ENCODE measurements at regions not wholly inside any gene's neighbourhood (a gene's known extent, or its start where the extent isn't known, plus 50 kb on each side); places are given as distances from the start of the nearest gene placed in this dataset.
"Not testable (repeated sequence)": the region's sequence is repeated elsewhere in the genome, so short reads cannot be mapped to it uniquely, and the experiment has no call there.

DNA sequence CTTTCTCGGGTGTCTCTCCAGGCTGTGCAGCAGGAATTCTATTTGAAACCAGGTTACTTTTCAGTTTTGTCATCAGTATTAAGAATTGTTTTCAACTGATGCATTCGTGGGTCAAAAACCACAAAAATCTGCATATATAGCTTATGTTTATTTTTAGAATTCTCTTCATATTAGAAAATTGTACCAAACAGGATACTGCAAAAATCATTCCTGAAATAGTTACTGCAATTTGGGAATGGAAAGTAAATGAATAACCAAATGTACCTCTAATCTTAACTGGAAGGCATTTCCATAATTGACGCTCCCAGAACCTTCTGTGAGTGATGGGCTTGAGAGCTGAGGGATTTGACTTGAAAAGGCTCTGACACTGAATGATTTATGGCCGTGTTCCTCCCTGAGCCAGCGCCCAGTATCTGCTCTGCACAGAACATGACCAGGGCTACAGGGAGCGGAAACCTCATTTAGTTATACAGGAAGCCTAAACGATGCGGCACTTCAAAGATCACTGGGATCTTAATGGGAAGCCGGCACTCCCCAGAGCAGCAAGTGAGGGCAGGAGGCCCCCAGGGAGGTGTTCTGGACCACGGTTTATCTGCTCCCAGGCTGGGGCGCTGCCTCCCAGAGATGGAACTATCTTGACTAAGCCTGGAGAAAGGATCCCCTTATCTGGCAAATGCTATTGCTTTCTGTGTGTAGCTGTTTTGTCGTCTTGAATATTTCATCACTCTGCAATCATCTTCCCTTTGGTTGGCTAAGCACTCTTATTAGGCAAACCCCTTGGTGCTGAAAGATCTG is 446.0 kb downstream of the QKI start:
- DNase-seq (ENCODE audit: low read depth in 1 of 2, low spot score in 1 of 2): no peak

DNA sequence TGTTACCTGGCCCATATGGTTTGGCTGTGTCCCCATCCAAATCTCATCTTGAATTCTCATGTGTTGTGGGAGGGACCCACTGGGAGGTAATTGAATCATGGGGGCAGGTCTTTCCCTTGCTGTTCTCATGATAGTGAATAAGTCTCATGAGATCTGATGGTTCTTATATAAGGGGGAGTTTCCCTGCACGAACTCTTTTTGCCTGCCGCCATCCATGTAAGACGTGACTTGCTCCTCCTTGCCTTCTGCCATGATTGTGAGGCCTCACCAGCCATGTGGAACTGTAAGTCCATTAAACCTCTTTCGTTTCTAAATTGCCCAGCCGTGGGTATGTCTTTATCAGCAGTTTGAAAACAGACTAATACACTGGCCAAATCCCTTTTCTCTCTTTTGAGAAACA is 444.4 kb downstream of the QKI start:
- DNase-seq (ENCODE audit: low read depth in 1 of 2, low spot score in 1 of 2): not testable (repeated sequence)

DNA sequence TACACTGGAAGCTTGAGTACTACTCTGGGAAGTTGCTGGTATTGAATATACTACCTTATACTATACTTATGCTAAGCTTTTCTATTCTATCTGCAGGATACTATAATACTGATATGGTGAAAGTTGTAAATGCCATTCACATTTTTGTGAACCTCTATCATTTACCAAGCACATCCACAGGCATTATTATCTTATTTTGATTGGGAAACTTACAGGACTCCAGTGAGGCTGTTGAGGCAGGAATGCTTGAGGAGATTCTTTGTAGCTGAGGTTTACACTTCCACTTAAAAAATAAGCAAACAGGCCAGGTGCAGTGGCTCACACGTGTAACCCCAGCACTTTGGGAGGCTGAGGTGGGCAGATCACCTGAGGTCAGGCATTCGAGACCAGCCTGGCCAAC is 442.9 kb downstream of the QKI start:
- no peak for DNase-seq (ENCODE audit: low read depth in 1 of 2, low spot score in 1 of 2)

DNA sequence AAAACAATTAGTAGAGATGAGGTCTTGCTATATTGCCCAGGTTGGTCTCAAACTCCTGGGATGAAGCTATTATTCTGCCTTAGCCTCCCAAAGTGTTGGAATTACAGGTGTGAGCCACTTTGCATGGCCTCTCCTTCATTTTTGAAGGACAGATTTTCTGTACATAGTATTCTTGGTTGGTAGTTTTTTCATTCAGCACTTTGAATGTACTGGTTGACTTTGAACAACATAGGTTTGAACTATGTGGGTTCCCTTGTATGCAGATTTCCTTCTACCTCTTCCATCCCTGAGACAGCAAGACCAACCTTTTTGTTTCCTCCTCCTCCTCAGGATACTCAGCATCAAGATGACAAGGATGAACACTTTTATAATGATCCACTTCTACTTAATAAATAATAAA is 436.4 kb downstream of the QKI start:
- DNase-seq (ENCODE audit: low read depth in 1 of 2, low spot score in 1 of 2): no peak

DNA sequence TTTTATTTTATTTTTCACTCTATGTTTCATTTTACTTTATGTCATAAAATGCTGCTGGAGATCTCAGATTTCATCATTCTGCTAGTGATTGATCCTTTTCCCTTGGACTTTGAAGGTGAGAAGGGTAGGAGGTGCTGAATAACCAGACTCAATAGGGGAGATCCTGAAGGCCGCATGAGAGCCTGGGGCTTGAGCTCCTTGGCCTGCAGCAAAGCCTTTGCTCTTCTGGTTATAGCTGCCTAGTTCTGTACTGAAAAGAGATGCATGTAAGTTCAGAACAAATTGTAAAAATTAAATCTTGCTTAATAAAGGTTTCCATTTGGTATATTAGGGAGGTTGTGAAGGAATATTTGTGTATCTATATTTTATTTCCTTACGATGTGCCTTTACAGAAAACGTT is 430.2 kb downstream of the QKI start:
- DNase-seq (ENCODE audit: low read depth in 1 of 2, low spot score in 1 of 2): no peak

DNA sequence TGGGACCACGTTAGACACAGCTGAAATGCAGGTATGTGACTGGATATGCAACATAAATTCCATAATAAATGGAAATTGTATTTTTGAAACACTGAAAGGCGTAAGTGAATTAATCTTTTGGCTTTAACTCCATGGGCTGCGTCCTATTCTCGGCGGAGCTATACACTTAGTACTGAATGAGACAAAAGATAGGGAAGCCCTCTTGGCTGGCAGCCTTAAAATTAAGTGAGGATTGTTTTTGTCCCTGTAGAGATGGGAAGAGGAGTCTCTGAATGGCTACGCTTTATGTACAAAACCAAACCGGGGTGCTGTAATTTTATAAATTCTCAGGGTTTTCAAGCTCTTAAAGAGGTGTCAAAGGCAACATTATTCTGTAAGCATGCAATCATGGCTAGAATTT is 429.8 kb downstream of the QKI start:
- DNase-seq (ENCODE audit: low read depth in 1 of 2, low spot score in 1 of 2): no peak

DNA sequence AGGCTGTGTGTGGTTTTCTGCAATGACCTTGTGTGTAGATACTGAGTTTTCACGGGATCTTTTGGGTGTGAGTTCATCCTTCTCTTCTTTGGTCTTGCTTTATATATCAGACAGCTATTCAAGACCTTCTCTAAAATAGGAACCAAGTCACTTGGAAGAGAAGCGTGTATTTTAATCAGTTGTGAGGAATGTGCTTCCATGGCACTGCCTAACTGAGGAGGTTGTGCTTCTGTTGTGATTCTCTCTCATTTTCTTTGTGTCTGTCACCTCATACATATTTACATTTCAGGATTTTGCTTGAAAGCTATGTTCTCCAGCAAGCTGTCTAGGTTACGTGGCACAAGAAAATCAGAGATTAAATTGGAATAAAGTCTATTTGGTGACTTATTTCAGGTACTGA is 428.7 kb downstream of the QKI start:
- no peak for DNase-seq (ENCODE audit: low read depth in 1 of 2, low spot score in 1 of 2)

DNA sequence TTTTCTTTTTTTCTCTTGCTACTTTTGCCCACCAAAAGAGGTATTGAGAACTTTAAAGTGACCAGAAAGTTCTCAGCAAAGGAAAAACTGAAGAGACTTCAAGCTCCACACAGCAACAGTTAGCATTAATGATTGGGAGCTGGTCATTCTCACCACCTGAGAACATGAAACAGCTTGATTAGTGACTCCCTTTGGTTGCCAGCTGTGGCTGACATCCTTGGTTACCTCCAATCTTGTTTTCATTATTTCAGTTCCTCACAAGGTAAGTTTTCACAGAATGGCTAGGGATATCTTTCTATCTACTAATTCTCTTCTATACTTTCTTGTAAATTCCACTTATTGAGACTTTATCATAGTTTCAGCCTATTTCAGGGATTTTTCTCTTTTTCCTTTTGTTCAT is 427.9 kb downstream of the QKI start:
- DNase-seq (ENCODE audit: low read depth in 1 of 2, low spot score in 1 of 2): no peak

DNA sequence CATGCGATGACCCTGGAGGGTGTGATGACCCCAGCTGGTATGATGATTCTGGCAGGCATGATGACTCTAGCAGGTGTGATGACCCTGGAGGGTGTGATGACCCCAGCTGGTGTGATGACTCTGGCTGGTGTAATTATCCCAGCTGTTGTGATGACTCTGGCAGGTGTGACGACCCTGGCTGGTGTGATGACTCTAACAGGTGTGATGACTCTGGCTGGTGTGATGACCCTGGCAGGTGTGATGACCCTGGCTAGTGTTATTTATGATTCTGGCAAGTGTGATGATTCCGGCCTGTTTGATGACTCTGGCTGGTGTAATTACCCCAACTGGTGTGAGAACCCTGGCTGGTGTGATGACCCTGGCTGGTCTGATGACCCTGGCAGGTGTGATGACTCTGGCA is 427.2 kb downstream of the QKI start:
- DNase-seq (ENCODE audit: low read depth in 1 of 2, low spot score in 1 of 2): no peak

DNA sequence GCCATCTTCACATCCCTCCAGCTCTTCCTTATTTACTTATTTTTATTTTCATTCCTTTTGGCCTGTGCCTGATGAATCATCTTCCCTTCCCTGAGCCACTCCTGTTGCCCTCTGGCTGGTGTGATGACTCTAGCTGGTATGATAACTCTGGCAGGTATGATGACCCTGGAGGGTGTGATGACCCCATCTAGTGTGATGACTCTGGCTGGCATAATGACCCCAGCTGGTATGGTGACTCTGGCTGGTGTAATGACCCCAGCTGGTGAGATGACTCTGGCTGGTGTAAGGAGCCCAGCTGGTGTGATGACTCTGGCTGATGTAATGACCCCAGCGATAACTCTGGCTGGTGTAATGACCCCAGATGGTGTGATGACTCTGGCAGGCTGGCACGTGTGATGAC is 426.8 kb downstream of the QKI start:
- DNase-seq (ENCODE audit: low read depth in 1 of 2, low spot score in 1 of 2): no peak

DNA sequence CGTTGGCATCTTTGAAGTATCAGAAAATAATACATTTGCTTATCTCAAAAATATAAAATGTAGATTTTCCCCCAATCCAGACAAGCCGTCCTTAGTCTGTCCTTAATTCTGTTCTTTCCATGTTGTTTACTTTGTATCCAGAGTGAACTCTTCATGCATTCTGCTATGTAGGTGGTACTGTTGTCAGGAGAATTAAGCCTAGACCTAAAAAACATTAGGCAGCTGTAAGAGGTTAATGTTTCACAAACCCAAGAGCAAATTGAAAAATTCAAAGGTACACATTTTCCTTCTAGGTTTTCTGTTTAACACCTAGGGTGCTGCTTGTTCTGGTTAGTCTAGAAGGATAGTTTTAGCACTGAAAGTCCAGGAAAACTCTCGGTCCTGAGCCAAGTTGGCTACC is 426.4 kb downstream of the QKI start:
- no peak for DNase-seq (ENCODE audit: low read depth in 1 of 2, low spot score in 1 of 2)

DNA sequence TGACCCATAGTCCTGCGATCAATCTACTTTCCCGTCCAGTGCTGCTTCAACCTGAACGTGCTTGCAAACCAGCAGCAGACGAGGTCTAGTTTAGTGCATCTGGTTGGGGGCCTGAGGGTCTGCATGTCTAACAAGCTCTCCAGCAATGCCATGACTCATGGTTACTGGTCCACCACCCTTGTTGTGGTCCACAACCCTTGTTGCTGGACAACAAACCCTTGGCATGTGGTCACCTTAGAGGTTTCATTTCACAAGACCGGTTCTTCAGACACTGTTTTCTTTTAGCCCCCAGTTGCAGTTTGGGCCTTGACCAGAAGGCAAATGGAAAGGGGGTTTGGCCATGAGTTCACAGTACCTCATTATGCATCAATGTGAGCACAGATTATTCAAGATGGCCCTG is 424.8 kb downstream of the QKI start:
- DNase-seq (ENCODE audit: low read depth in 1 of 2, low spot score in 1 of 2): no peak

DNA sequence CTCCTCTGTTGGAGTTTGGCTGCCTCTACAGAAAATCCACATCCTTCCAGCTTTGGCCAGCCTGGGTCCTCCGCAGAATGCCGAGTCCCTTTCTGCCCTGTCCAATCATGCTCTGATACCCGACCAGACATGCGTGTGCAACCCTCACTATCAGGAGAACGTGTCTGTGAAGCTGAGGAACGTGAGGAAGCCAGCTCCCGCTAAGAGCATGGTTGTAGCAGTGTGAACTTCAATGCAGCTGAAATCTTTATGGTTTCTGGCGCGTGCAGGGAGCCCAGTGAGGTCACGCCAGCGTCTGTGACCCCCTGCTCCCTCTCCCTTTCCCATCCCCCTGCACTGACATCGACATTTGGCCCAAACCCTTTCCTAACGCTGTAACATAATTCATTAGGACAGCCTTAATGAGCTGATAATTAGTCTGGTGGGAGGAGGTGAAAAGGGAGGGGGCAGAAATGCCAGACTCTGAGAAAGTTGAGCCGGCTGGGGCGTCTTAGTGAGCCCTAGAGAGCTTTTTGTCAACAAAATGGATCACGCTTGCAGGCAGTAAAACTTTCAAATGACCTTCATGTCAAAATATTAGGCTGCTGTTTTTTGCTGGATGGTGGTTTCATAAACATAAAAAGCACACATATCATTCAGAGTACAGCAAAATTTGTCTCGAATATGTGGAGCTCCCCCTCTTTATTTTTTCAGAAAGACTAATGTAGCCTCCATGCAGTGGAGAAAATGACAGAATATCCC is 423.3 kb downstream of the QKI start:
- no peak for DNase-seq (ENCODE audit: low read depth in 1 of 2, low spot score in 1 of 2)

DNA sequence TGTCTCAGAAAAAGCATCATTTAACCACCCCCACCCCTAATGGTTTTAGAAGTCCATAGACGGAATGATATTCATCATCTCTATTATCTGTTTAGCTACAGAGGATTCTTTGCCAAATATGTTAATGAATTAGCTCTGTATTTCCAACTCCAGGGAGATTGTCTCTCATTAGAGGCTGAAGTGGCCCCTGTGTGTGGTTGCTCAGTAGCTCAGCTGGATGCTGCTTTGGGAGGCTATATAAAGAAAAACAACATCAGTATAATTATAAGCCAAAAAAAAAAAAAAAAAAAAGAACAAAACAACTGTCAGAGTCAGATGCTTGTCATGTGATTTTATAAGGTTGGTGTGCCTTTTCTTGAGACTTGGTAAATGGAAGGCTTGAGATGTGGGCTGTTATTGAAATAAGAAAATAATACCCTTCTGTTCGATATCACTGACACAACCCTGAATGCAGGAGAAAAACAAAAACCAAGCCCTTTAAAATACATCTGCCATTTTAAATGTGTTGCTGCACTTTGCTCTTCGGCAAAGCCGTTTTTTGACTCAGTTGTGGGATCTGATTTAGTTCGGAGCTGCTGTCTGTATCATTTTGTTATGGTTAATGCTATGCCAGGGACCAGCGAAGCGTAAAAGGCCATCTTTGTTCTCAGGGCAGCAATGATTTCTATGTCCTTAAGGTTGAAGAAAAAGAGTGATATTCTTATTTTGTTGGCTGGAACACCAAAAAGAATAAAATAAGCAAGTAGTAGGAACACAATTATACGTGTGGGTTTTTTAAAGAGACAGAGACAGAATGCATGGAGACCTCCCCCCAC is 422.6 kb downstream of the QKI start:
- DNase-seq (ENCODE audit: low read depth in 1 of 2, low spot score in 1 of 2): no peak

DNA sequence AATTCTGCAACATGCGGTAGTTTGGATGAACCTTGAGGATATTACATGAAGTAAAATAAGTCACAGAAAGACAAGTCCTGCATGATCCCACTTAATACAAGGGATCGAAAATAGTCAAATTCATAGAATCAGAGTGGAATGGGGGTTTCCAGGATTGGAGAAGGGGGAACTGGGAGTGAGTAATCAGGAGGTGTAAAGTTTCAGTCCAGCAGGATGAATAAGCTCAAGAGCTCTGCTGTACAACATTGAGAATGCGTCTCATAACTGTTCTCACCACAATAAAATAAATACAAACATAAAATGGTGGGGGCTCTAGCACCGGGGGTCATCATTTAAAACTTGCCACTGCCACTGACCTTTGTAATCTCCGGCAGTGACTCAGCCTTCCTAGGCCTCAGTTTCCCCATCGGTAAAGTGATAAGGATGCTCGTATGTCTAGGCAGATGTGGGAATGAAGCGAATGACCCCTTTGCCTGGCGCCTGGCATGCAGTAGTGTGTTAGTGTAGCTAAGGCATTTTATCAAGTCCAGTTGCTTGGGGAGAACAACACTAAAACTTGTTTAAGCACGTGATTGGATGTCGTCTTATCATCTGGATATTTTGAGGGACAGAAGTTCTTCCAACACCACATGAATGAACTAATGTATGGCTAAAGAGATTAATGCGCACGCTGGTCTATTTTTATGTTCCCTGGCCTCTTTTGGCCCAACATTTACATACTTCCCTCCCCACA is 421.1 kb downstream of the QKI start:
- no peak for DNase-seq (ENCODE audit: low read depth in 1 of 2, low spot score in 1 of 2)

DNA sequence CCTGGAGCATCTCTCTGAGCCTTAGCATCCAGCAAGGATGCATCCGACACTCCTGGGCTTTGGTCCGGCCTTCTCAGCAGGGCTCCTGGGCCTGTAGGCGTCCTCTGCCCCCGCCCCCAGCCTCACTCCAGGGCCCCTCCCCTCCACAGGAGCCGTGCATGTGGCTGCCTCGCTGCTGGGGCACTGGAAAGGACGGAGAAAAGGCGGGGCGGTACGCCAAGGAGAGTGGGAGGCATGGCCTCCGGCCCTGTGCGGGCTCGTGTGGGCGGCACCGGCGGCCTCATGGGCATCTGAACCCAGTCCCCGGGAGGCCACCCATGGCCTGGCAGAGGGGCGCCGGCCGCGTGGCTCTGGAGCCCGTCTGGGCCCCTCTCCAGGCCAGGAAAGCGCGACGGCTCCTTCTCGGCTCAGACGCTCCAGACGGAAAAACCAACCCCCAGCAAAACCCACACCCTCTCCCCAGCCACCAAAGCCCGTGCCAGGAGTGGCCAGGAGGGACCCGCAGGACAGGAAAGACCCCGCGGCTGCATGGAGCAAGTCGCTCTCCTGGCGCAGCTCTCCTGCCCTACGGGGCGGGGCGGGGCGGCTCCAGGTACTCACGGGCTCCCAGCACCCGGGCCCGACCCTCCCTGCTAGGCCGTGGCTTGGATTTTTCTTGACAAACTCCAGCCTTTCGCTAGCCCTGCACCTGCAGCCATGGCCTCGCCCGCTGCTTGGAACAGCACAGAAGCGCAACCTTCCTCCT is 419.9 kb downstream of the QKI start:
- DNase-seq (ENCODE audit: low read depth in 1 of 2, low spot score in 1 of 2): no peak

DNA sequence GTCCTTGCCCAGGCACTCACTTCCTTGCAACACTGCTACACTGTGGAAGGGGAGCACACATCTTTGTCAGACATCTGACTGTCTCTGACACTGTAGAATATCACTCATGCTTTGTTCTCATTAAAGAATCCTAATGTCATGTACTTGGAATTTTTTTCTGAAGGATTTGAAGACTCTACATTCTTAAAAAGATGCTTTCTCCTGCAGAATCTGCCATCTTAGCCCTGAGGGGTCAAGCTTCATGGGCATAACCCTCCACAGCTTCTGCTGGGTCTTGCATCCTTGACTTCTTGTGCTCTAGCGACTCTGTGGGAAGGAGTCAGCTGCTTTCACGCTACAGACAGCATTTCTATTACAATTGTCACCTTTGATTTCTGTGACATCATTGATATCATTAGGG is 417.2 kb downstream of the QKI start:
- no peak for DNase-seq (ENCODE audit: low read depth in 1 of 2, low spot score in 1 of 2)

DNA sequence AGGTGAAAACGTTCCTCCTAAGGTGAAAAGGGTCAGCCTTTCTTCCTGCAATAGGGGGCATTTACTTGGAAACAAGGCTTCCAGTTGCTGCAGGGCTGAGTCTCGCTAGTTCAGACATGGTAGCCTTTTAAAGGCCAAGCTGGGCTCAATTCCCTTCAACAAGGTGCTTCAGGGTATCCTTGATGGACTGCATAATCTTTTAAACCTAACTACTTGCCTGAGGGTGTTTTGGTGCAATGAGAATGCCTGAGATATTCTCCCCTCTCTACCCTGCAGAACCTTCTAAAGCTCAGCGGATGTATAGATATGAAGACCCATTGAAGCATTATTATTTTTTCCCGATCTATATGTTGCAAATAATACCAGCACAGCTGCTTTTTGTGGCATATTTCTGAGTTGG is 416.1 kb downstream of the QKI start:
- no peak for DNase-seq (ENCODE audit: low read depth in 1 of 2, low spot score in 1 of 2)

DNA sequence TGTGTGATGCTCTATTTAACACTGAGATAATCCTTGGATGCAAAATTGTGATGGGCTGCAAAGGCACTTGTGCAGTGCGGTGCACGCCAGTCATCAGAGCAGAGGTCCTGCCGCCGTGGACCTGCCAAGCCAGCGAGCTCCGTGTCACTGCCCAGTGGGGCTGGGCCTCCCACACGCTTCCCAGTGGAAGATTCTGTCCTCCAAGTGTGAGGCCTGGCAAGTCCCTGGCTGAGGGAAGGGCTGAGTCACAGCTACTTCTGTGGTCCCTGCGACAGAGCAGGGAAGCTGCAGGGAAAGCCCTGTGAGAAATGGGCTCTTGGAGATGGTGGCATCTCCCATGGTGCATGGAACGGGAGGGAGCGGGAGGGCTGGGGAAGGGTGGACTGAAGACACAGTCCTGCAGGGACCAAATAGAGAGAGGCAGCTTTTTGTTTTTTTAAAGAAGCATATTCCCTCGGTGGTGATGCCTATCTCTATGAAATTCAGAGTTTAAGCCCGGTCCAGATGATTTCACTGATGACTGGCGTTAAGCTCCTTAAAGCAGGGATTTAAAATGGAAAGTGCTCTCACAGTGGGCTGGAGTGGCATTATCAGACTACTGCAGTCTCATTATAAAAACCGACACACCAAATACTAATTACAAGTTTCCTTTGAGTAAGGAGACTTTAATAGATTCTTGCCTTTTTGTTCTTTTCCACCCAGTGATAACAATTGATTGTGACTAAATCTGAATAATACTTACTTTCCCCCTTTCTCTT is 413.7 kb downstream of the QKI start:
- DNase-seq (ENCODE audit: low read depth in 1 of 2, low spot score in 1 of 2): no peak

DNA sequence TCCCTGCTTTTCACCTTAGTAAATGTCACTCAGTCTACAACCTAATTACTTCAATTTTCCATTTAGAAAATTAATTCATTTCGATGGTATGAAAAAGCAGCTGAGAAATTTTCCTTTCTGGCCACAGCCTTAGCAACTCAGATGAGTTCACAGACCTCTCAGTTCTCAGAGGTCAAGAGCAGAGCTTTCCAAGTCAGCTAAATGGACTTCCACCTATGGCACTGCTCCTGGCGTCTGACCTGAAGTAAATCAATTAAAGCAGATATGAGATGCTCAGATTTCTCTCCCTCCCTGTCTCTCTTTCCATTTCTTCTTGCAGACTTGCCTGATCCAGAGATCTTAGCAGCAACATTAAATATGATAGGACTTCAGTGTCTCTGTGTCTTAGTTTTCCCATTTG is 412.6 kb downstream of the QKI start:
- no peak for DNase-seq (ENCODE audit: low read depth in 1 of 2, low spot score in 1 of 2)
